ENCODE measurements at regions not wholly inside any gene's neighbourhood (a gene's known extent, or its start where the extent isn't known, plus 50 kb on each side); places are given as distances from the start of the nearest gene placed in this dataset.

DNA sequence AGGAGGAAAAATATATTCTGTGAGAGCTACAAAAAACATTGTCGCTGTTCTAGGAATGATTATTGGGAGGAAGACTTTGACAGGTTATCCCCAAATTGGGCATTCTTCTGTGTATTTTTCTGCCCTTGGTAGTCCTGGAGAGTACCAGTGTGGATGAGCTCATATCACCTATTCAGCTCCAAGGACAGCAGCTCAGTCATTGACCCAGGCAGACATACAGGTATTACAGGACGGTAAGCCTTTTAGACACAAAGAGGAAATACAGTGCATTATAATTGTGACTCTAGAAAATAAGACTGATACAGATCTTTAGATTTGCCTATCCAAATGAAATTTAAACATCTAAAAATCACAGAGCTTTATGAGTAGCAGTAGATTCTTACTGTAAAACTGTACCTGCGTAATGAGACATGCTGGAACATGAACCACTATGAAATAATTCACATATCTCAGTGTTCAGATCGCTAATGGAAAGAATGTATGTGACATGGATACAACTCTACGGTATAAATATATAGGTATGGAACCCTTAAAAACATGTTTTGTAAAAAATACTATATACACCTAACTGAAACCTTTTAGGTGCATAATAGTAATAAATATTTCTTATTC lies 56.0 kb downstream of the PLK2 start:
- DNase-seq (ENCODE audit: low spot score), result no peak

GRCh38 chr5:58401701-58402100 lies 58.2 kb downstream of the PLK2 start:
- no peak for DNase-seq (ENCODE audit: low spot score)

- no peak for DNase-seq (ENCODE audit: low spot score)
Measured at GRCh38 chr5:58400737-58401136, 59.1 kb downstream of the PLK2 start.

DNA sequence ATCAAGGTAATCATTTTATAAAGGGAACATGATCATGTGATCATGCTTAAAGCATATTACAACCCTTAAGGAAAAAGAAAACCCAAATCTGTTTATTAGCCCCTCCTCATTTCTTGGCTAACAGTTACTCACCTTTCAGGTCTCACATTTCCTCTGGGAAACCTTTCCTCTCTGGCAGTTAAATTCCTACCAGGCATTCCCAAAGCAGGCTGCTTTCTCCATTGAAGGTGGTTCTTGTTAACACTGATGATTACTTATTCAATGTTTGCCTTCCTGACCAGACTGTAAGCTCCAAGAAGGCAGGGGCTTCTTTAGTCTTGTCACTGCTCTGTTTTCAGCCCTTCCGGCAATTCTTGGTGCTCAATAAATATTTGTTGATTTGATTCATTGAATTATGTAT lies 59.9 kb downstream of the PLK2 start:
- DNase-seq (ENCODE audit: low spot score), result no peak

- no peak for DNase-seq (ENCODE audit: low spot score)
Measured at GRCh38 chr5:58394339-58394738, 65.5 kb downstream of the PLK2 start.

DNA sequence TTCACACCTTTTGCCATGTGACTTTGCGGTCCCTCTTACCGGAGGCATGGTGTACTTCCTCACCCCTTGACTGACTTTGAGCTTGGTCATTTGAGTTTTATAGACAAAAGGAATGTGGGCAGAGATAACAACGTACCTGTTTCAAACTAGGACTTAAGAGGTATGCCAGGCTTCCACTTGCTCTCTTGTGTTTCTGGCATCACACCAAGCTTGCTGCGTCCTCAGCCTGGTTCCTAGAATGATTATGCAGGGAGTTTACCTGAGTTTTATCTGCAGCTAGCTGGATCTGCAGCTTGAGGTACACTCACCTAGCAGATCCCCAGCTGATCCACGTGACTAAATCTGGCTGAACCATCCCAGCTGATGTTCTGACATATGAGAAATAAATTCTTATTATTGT lies 66.2 kb downstream of the PLK2 start:
- no peak for DNase-seq (ENCODE audit: low spot score)

- no peak for DNase-seq (ENCODE audit: low spot score)
Measured at GRCh38 chr5:58392496-58392895, 67.4 kb downstream of the PLK2 start.

- no peak for DNase-seq (ENCODE audit: low spot score)
Measured at GRCh38 chr5:58383448-58383847, 76.4 kb downstream of the PLK2 start.

DNA sequence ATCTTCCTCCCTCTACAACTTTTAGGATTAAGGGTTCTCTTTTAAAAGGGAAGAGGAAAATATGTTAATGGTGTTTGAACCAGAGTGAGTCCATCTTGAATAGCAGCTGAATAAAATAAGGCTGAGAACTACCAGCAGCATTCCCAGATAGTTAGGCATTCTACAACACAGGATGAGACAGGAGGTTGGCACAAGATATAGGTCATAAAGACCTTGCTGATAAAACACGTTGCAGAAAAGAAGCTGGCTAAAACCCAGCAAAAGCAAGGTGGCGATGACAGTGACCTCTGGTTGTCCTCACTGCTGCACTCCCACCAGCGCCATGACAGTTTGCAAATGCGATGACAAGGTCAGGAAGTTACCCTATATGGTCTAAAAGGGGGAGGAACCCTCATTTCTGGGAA lies 77.8 kb downstream of the PLK2 start:
- DNase-seq (ENCODE audit: low spot score), result no peak

- DNase-seq (ENCODE audit: low spot score), result no peak
Measured at GRCh38 chr5:58381566-58381965, 78.3 kb downstream of the PLK2 start.

GRCh38 chr5:58380655-58381054 lies 79.2 kb downstream of the PLK2 start:
- DNase-seq (ENCODE audit: low spot score), result no peak

DNA sequence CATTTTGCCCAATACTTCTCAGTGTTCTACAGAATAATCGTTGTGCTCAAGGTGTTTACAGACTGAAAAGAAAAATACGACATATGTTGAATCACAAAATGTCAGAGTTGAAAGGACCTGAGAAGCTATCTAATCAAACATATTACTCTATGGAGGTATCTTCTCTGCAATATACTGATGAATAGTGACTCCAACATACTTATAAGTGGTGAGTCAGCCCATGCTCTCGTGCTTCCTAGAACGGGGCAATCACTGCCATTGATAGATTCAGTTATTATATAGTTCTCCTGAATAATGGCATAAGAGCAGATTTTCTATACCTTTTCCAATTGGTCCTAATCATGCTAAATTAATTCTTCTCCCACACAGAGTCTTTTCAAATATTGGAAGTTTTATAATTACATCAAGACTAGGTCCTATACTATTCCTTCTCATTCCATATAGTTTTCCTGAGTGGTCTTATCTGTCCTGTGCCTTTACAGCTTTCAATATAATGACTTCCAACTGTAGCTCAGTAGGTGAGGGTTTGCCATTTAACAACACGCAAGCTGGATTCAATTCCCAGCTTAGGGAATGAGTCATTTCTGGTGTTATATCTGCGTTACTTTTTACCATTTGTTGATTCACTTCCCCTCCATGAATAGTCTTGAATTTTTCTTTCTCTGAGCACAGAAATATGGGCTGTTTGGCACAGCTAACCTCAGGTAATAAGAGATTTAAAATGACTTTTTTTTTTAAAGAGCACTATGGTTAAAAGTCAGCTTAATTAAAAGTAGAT lies 81.1 kb downstream of the PLK2 start:
- no peak for DNase-seq (ENCODE audit: low spot score)

- no peak for DNase-seq (ENCODE audit: low spot score)
Measured at GRCh38 chr5:58370606-58371005, 89.3 kb downstream of the PLK2 start.

GRCh38 chr5:58369513-58370190 lies 90.2 kb downstream of the PLK2 start:
- DNase-seq (ENCODE audit: low spot score), result no peak

DNA sequence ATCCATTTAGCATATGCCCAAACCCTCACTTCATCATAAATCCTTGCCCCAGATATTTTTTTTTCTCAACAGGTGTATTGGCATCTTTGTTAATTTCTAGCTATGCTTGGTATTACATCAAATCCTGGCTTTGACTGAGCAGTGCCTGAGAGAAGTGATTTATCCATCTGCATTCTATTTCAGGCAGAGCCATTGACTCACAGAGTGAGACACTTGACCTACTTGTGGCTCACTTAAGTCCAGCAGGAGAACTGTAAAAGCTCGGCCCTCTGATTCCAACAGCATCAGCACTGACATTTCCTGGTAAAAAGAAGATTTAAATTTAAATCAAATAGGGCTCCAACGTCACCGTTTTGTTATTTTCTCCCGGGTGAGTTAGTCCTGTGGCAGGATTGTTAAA lies 93.4 kb downstream of the PLK2 start:
- no peak for DNase-seq (ENCODE audit: low spot score)

DNA sequence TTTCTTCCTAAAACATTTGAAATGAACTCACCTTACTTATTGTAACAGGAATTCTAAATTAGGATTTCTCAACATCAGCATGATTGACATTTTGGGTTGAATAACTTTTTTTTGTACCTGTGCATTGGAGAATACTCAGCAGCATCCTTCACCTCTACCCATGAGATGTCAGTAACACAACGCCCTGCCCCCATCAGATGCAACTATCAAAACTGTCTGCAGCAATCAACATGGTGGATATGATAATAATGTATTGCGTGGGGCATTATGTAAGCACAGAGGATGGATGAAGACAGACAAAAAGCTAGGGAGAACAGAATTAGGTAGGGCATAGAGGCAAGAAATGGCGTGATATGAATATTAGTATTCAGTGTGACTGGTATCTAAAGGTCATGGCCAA lies 94.1 kb downstream of the PLK2 start:
- DNase-seq (ENCODE audit: low spot score), result no peak

DNA sequence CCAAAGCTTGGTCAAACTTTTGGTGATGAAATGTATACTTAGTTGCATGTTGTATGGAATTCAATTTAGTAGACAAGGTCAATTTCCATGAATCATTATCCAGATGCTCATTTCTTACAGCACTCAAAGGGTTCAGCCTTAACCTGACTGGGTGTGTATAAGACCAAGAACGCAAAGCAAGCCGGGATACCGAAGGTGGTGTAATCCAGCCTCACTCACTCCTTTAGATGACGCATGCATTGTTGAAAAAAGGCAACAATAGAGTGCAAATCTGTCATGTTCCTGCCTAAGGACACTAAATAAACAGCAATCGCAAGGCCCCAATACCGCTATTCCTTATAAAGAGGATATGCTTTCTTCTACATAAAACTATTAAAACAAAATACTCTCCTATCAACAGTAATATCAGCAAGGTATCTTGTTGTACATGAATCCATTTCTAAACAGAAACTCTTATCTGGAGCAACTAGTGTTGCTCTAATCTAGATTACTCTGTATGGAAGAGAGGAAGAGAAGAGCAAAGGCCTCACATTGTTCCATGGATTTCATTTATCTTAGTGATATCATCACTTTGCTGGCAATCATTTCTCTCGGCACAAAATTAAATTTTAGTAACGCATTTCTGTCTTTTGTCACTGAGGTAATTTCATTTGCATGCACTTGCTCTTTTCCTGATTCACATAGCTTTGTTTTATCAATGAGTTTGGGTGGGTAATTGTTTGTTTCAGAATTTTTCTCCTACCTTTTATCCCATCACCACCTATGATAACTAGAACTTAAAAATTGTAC lies 96.2 kb downstream of the PLK2 start:
- DNase-seq (ENCODE audit: low spot score), result no peak

DNA sequence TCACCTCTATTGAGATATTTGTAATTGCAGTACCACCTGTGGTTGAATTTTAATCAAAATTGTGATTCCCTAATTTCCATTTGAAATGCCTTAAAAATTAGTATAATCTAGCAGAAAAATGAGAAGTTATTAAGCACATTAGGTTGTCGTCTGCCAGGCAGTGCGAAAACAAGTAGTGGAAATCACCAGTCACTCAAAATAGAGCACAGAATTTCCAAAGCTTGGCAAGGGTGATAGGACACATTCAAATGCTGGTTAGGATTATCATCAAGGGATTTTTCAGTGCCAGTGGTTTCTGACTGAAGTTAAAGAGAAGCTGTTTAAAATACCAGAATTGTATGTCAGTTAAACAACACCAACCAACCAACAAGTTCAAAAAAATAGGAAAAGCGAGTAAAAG lies 97.8 kb downstream of the PLK2 start:
- no peak for DNase-seq (ENCODE audit: low spot score)

GRCh38 chr5:58360794-58361193 lies 99.1 kb downstream of the PLK2 start:
- DNase-seq (ENCODE audit: low spot score), result no peak

- DNase-seq (ENCODE audit: low spot score), result no peak
Measured at GRCh38 chr5:58359981-58360380, 99.9 kb downstream of the PLK2 start.

DNA sequence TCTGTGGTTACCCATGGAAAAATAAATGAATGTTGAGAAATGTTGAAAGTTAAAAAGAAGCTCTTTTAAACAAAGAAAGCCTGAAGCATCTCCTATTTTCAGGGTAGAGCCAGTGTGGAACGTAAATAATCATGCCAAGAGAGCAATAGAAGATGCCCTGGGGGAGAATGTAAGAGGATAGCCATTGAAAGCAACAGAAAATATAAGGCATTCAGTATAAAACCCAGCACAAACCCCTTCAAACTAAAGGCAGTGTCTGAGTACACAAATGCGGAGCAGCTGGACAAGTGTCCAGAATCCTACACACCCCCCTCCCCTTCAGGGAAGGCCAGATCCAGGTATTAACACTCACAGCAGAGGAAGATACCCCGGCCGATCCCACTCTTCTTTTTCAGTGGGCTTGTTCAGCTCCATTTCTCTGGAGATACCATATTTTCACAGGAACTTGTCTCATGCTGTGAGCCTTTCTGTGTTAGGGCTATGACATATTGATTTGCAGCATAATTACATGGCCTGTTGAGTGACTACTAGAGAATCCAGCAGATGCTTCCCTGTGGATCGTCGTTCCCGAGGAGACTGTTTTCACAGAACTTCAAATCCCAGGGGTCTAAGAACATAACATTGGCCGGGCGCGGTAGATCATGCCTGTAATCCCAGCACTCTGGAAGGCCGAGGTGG lies 101.2 kb downstream of the PLK2 start:
- DNase-seq (ENCODE audit: low spot score), result no peak
